ENCODE measurements at regions not wholly inside any gene's neighbourhood (a gene's known extent, or its start where the extent isn't known, plus 50 kb on each side); places are given as distances from the start of the nearest gene placed in this dataset.

DNA sequence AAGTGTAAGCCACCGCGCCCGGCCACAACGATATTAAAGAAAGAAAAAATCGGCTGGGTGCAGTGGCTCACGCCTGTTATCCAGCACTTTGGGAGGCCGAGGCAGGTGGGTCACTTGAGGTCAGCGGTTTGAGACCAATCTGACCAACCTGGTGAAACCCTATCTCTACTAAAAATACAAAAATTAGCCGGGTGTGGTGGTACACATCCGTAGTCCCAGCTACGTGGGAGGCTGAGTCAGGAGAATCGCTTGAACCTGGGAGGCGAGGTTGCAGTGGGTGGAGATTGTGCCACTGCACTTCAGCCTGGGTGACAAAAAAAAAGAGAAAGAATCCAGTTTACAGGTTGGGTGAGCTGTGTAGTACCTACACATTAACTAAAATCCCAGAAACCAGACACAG lies 99.9 kb upstream of the CACNA1A start:
- H3K27ac ChIP-seq, result no peak overlapping the region
- peaks cover 0 to 14% (median 0%) of the 10 kb centered on the region in 3 donors for H3K27me3 ChIP-seq

GRCh38 chr19:13604902-13605586 lies 98.8 kb upstream of the CACNA1A start:
- intact Hi-C loops (cut with DNase I; ENCODE audit: low total_unique reads), result no loop called here
- Histone ChIP-seq H3K36me3 (no peaks in the 10 kb centered on the region), H3K9me3 (no peaks in the 10 kb centered on the region), H3K27ac (no peak overlapping the region), H3K27me3 (peaks cover 0 to 22% (median 0%) of the 10 kb centered on the region in 3 donors), H3K4me3 (no peak overlapping the region), H3K4me1 (peaks cover 0 to 4% (median 0%) of the 10 kb centered on the region in 4 donors)
- no peak for DNase-seq
- 64 to 84% (median 66%) methylated on average over 4 of the region's 4 CpGs for WGBS, 5 donors
- no peak for TF ChIP-seq EP300 (IDR thresholded peaks at IDR 0.05)

More for the DNA sequence above, 99.9 kb upstream of the CACNA1A start:
- Histone ChIP-seq H3K4me1 (peaks cover 0 to 4% (median 0%) of the 10 kb centered on the region in 4 donors), H3K4me3 (no peak overlapping the region), H3K36me3 (no peaks in the 10 kb centered on the region), H3K9me3 (no peaks in the 10 kb centered on the region)
- WGBS, 5 donors, result 77 to 87% (median 85%) methylated on average over 13 of the region's 13 CpGs
- TF ChIP-seq POLR2AphosphoS5 (IDR thresholded peaks at IDR 0.05) (no peak), POLR2A (IDR thresholded peaks at IDR 0.05) (no peak), EP300 (IDR thresholded peaks at IDR 0.05) (no peak), CTCF (IDR thresholded peaks at IDR 0.05) (no peak)
- intact Hi-C loops (cut with DNase I; ENCODE audit: low total_unique reads), result no loop called here
- no peak for DNase-seq

- Histone ChIP-seq H3K4me1 (peaks cover 0 to 4% (median 0%) of the 10 kb centered on the region in 4 donors), H3K36me3 (no peaks in the 10 kb centered on the region), H3K9me3 (no peaks in the 10 kb centered on the region), H3K27me3 (peaks cover 0 to 39% (median 0%) of the 10 kb centered on the region in 3 donors), H3K27ac (no peak overlapping the region), H3K4me3 (no peak overlapping the region)
- TF ChIP-seq CTCF (IDR thresholded peaks at IDR 0.05) (no peak), EP300 (IDR thresholded peaks at IDR 0.05) (no peak), POLR2AphosphoS5 (IDR thresholded peaks at IDR 0.05) (no peak), POLR2A (IDR thresholded peaks at IDR 0.05) (no peak)
- no peak for DNase-seq
- intact Hi-C loops (cut with DNase I; ENCODE audit: low total_unique reads), result no loop called here
- 73 to 96% (median 80%) methylated on average over 6 of the region's 6 CpGs for WGBS, 5 donors
Measured at GRCh38 chr19:13600802-13601201, 94.5 kb upstream of the CACNA1A start.

DNA sequence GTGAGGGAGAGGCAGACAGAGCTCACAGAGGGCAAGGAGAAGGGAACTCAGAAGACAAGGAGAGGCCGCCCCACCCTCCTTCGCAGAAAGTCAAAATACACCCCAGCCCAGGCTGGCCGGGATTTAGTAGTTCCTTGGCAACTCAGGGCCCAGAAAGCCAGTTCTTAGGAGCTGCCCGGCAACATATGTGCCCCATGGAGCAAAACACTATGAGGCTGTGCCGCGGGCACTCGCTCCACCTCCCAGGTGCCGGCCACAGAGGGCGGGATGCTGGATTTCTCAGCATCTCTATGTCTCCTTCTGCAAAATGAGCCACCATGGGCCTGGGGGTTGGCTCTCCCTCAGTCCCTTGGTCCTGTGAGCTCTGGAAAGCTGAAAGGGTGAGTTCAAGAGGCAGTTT lies 93.8 kb upstream of the CACNA1A start:
- intact Hi-C loops (cut with DNase I; ENCODE audit: low total_unique reads), result no loop called here
- Histone ChIP-seq H3K9me3 (no peaks in the 10 kb centered on the region), H3K4me1 (peaks cover 0 to 4% (median 0%) of the 10 kb centered on the region in 4 donors), H3K27ac (no peak overlapping the region), H3K4me3 (no peak overlapping the region), H3K27me3 (peaks cover 0 to 39% (median 0%) of the 10 kb centered on the region in 3 donors), H3K36me3 (no peaks in the 10 kb centered on the region)
- WGBS, 5 donors, result 69 to 88% (median 80%) methylated on average over 3 to 9 of the region's 9 CpGs
- no peak for DNase-seq
- TF ChIP-seq EP300 (IDR thresholded peaks at IDR 0.05) (no peak), POLR2AphosphoS5 (IDR thresholded peaks at IDR 0.05) (no peak), POLR2A (IDR thresholded peaks at IDR 0.05) (no peak), CTCF (IDR thresholded peaks at IDR 0.05) (no peak)

GRCh38 chr19:13599681-13600080 lies 93.4 kb upstream of the CACNA1A start:
- intact Hi-C loops (cut with DNase I; ENCODE audit: low total_unique reads), result loop anchor here (10.0 kb wide), 1 partner anchor 265 kb away; no protein-coding TSS in a partner anchor
- Histone ChIP-seq H3K27ac (no peak overlapping the region), H3K4me3 (no peak overlapping the region), H3K4me1 (peaks cover 0 to 4% (median 0%) of the 10 kb centered on the region in 4 donors), H3K9me3 (no peaks in the 10 kb centered on the region), H3K36me3 (no peaks in the 10 kb centered on the region), H3K27me3 (peaks cover 0 to 39% (median 0%) of the 10 kb centered on the region in 3 donors)
- WGBS, 5 donors, result 74 to 84% (median 78%) methylated on average over 17 to 22 of the region's 22 CpGs
- TF ChIP-seq POLR2A (IDR thresholded peaks at IDR 0.05), result no peak
- no peak for TF ChIP-seq EP300 (IDR thresholded peaks at IDR 0.05)
- no peak for TF ChIP-seq CTCF (IDR thresholded peaks at IDR 0.05)
- no peak for TF ChIP-seq POLR2AphosphoS5 (IDR thresholded peaks at IDR 0.05)
- no peak for DNase-seq
